HG03045 (cell line): ENCODE measurements at regions not wholly inside any gene's neighbourhood (a gene's known extent, or its start where the extent isn't known, plus 50 kb on each side); places are given as distances from the start of the nearest gene placed in this dataset.

ENCODE experiments used
- ATAC-seq: cut with Tn5 transposase; IDR thresholded peaks from one replicate; pipeline ENCODE4 v1.9.1; 2021; ENCODE audit warnings: mild to moderate bottlenecking, moderate library complexity; ENCODE audit not compliant: unreplicated experiment

- ATAC-seq = no peak
Observed at GRCh38 chr3:55244247-55244646, 242.9 kb downstream of the WNT5A start.

- ATAC-seq = no peak
Observed at GRCh38 chr3:55243678-55244077, 243.4 kb downstream of the WNT5A start.

- no peak for ATAC-seq
Observed at GRCh38 chr3:55242921-55243320, 244.2 kb downstream of the WNT5A start.

GRCh38 chr3:55241098-55241497, 246.0 kb downstream of the WNT5A start:
- no peak for ATAC-seq

- ATAC-seq = no peak
Observed at GRCh38 chr3:55235416-55235815, 251.7 kb downstream of the WNT5A start.

- ATAC-seq = no peak
Observed at GRCh38 chr3:55226696-55227095, 260.4 kb downstream of the WNT5A start.

GRCh38 chr3:55218577-55218976, 268.5 kb downstream of the WNT5A start:
- ATAC-seq = no peak

GRCh38 chr3:55207744-55208143, 279.4 kb downstream of the WNT5A start:
- ATAC-seq = no peak

- no peak for ATAC-seq
Observed at GRCh38 chr3:55205990-55206389, 278.1 kb upstream of the LRTM1 start.

- ATAC-seq = no peak
Observed at GRCh38 chr3:55204417-55204816, 276.6 kb upstream of the LRTM1 start.

- ATAC-seq = no peak
Observed at GRCh38 chr3:55203546-55203945, 275.7 kb upstream of the LRTM1 start.

- no peak for ATAC-seq
Observed at GRCh38 chr3:55203006-55203405, 275.1 kb upstream of the LRTM1 start.

GRCh38 chr3:55202326-55202725, 274.5 kb upstream of the LRTM1 start:
- no peak for ATAC-seq

- ATAC-seq = no peak
Observed at GRCh38 chr3:55201779-55202178, 273.9 kb upstream of the LRTM1 start.

GRCh38 chr3:55200906-55201305, 273.0 kb upstream of the LRTM1 start:
- ATAC-seq = no peak

GRCh38 chr3:55198554-55198953, 270.7 kb upstream of the LRTM1 start:
- no peak for ATAC-seq

GRCh38 chr3:55197021-55197420, 269.2 kb upstream of the LRTM1 start:
- ATAC-seq = no peak

GRCh38 chr3:55196495-55196894, 268.6 kb upstream of the LRTM1 start:
- ATAC-seq = no peak

GRCh38 chr3:55194376-55194775, 266.5 kb upstream of the LRTM1 start:
- no peak for ATAC-seq

- ATAC-seq = no peak
Observed at GRCh38 chr3:55191911-55192775, 264.3 kb upstream of the LRTM1 start.

GRCh38 chr3:55190331-55190730, 262.5 kb upstream of the LRTM1 start:
- ATAC-seq = no peak

- no peak for ATAC-seq
Observed at GRCh38 chr3:55189359-55189801, 261.5 kb upstream of the LRTM1 start.

GRCh38 chr3:55185380-55185779, 257.5 kb upstream of the LRTM1 start:
- no peak for ATAC-seq
